Activated T-helper 17 cell treated with anti-CD3 and anti-CD28 coated beads, Interleukin-2, amount 50 U/mL, for 72 hours (primary cell): ENCODE measurements at regions not wholly inside any gene's neighbourhood (a gene's known extent, or its start where the extent isn't known, plus 50 kb on each side); places are given as distances from the start of the nearest gene placed in this dataset.

Experiments
- ATAC-seq: fragments of 150-1000 bp; cut with Tn5 transposase; replicated peaks from 2 replicates; pipeline ENCODE4 v1.10.0; 2021; ENCODE audit warnings: mild to moderate bottlenecking, moderate library complexity
- H3K27ac Mint-ChIP-seq: one replicate; pipeline ENCODE4 v1.8.0; 2022; ENCODE audit warnings: mixed read lengths
- H3K27me3 Mint-ChIP-seq: one replicate; pipeline ENCODE4 v1.8.0; 2022; ENCODE audit warnings: mixed read lengths
- H3K36me3 Mint-ChIP-seq: one replicate; pipeline ENCODE4 v1.8.0; 2022; ENCODE audit warnings: low read depth, mild to moderate bottlenecking, mixed read lengths
- H3K4me1 Mint-ChIP-seq: one replicate; pipeline ENCODE4 v1.8.0; 2022; ENCODE audit warnings: mixed read lengths
- H3K4me3 Mint-ChIP-seq: one replicate; pipeline ENCODE4 v1.8.0; 2022; ENCODE audit warnings: mild to moderate bottlenecking, mixed read lengths
- H3K9me3 Mint-ChIP-seq: one replicate; pipeline ENCODE4 v1.8.0; 2022; ENCODE audit warnings: mixed read lengths

GRCh38 chr11:115910379-115910778 lies 406.2 kb upstream of the CADM1 start:
- Mint-ChIP-seq H3K4me1 (no peaks in the 10 kb centered on the region), H3K36me3 (no peaks in the 10 kb centered on the region), H3K9me3 (peaks cover 7% of the 10 kb centered on the region), H3K27me3 (peaks cover 10% of the 10 kb centered on the region), H3K4me3 (no peak overlapping the region), H3K27ac (no peak overlapping the region)
- no peak for ATAC-seq

- Mint-ChIP-seq H3K27ac (no peak overlapping the region), H3K4me3 (no peak overlapping the region), H3K9me3 (peaks cover 12% of the 10 kb centered on the region), H3K27me3 (peaks cover 12% of the 10 kb centered on the region), H3K36me3 (no peaks in the 10 kb centered on the region), H3K4me1 (no peaks in the 10 kb centered on the region)
- no peak for ATAC-seq
Observed at GRCh38 chr11:115906171-115906570, 402.0 kb upstream of the CADM1 start.

- ATAC-seq, result no peak
- Mint-ChIP-seq H3K27me3 (peaks cover 12% of the 10 kb centered on the region), H3K9me3 (peaks cover 12% of the 10 kb centered on the region), H3K36me3 (no peaks in the 10 kb centered on the region), H3K4me1 (no peaks in the 10 kb centered on the region), H3K4me3 (no peak overlapping the region), H3K27ac (no peak overlapping the region)
Observed at GRCh38 chr11:115905341-115906000, 401.3 kb upstream of the CADM1 start.

GRCh38 chr11:115903179-115903578 lies 399.0 kb upstream of the CADM1 start:
- ATAC-seq, result no peak
- H3K4me3 Mint-ChIP-seq, result no peak overlapping the region
- peaks cover 12% of the 10 kb centered on the region for H3K9me3 Mint-ChIP-seq
- no peaks in the 10 kb centered on the region for H3K36me3 Mint-ChIP-seq
- H3K27ac Mint-ChIP-seq, result no peak overlapping the region
- H3K4me1 Mint-ChIP-seq, result no peaks in the 10 kb centered on the region
- H3K27me3 Mint-ChIP-seq, result peaks cover 12% of the 10 kb centered on the region

- H3K4me3 Mint-ChIP-seq, result no peak overlapping the region
- H3K9me3 Mint-ChIP-seq, result peaks cover 8% of the 10 kb centered on the region
- H3K4me1 Mint-ChIP-seq, result no peaks in the 10 kb centered on the region
- peaks cover 6% of the 10 kb centered on the region for H3K27me3 Mint-ChIP-seq
- no peaks in the 10 kb centered on the region for H3K36me3 Mint-ChIP-seq
- H3K27ac Mint-ChIP-seq, result no peak overlapping the region
- ATAC-seq, result no peak
Observed at GRCh38 chr11:115901069-115901468, 396.9 kb upstream of the CADM1 start.

GRCh38 chr11:115900111-115900510 lies 395.9 kb upstream of the CADM1 start:
- no peaks in the 10 kb centered on the region for H3K36me3 Mint-ChIP-seq
- H3K4me1 Mint-ChIP-seq, result no peaks in the 10 kb centered on the region
- no peak overlapping the region for H3K4me3 Mint-ChIP-seq
- peaks cover 8% of the 10 kb centered on the region for H3K9me3 Mint-ChIP-seq
- no peak overlapping the region for H3K27ac Mint-ChIP-seq
- ATAC-seq, result no peak
- peaks cover 6% of the 10 kb centered on the region for H3K27me3 Mint-ChIP-seq

- no peak overlapping the region for H3K4me3 Mint-ChIP-seq
- no peaks in the 10 kb centered on the region for H3K27me3 Mint-ChIP-seq
- no peak for ATAC-seq
- no peaks in the 10 kb centered on the region for H3K36me3 Mint-ChIP-seq
- no peaks in the 10 kb centered on the region for H3K4me1 Mint-ChIP-seq
- no peak overlapping the region for H3K27ac Mint-ChIP-seq
- H3K9me3 Mint-ChIP-seq, result no peaks in the 10 kb centered on the region
Observed at GRCh38 chr11:115897707-115898106, 393.5 kb upstream of the CADM1 start.

GRCh38 chr11:115896084-115896483 lies 391.9 kb upstream of the CADM1 start:
- Mint-ChIP-seq H3K27ac (no peak overlapping the region), H3K9me3 (no peaks in the 10 kb centered on the region), H3K36me3 (no peaks in the 10 kb centered on the region), H3K27me3 (no peaks in the 10 kb centered on the region), H3K4me3 (no peak overlapping the region), H3K4me1 (no peaks in the 10 kb centered on the region)
- no peak for ATAC-seq

GRCh38 chr11:115895594-115895993 lies 391.4 kb upstream of the CADM1 start:
- no peak overlapping the region for H3K4me3 Mint-ChIP-seq
- H3K27me3 Mint-ChIP-seq, result no peaks in the 10 kb centered on the region
- no peak overlapping the region for H3K27ac Mint-ChIP-seq
- H3K36me3 Mint-ChIP-seq, result no peaks in the 10 kb centered on the region
- H3K4me1 Mint-ChIP-seq, result no peaks in the 10 kb centered on the region
- H3K9me3 Mint-ChIP-seq, result no peaks in the 10 kb centered on the region
- no peak for ATAC-seq

GRCh38 chr11:115894176-115894575 lies 390.0 kb upstream of the CADM1 start:
- no peaks in the 10 kb centered on the region for H3K9me3 Mint-ChIP-seq
- no peaks in the 10 kb centered on the region for H3K4me1 Mint-ChIP-seq
- no peak overlapping the region for H3K27ac Mint-ChIP-seq
- no peaks in the 10 kb centered on the region for H3K36me3 Mint-ChIP-seq
- no peak overlapping the region for H3K4me3 Mint-ChIP-seq
- no peaks in the 10 kb centered on the region for H3K27me3 Mint-ChIP-seq
- ATAC-seq, result no peak

- no peak overlapping the region for H3K4me3 Mint-ChIP-seq
- no peaks in the 10 kb centered on the region for H3K4me1 Mint-ChIP-seq
- no peak overlapping the region for H3K27ac Mint-ChIP-seq
- H3K27me3 Mint-ChIP-seq, result no peaks in the 10 kb centered on the region
- ATAC-seq, result no peak
- H3K9me3 Mint-ChIP-seq, result peaks cover 1% of the 10 kb centered on the region
- no peaks in the 10 kb centered on the region for H3K36me3 Mint-ChIP-seq
Observed at GRCh38 chr11:115893461-115894099, 389.4 kb upstream of the CADM1 start.

GRCh38 chr11:115892016-115892415 lies 387.8 kb upstream of the CADM1 start:
- Mint-ChIP-seq H3K27me3 (peaks cover 3% of the 10 kb centered on the region), H3K4me1 (no peaks in the 10 kb centered on the region), H3K9me3 (peaks cover 3% of the 10 kb centered on the region), H3K36me3 (no peaks in the 10 kb centered on the region), H3K27ac (no peak overlapping the region), H3K4me3 (no peak overlapping the region)
- ATAC-seq, result no peak

- no peak for ATAC-seq
- Mint-ChIP-seq H3K9me3 (peaks cover 3% of the 10 kb centered on the region), H3K4me1 (no peaks in the 10 kb centered on the region), H3K27me3 (peaks cover 3% of the 10 kb centered on the region), H3K4me3 (no peak overlapping the region), H3K27ac (no peak overlapping the region), H3K36me3 (no peaks in the 10 kb centered on the region)
Observed at GRCh38 chr11:115891581-115891980, 387.4 kb upstream of the CADM1 start.

- no peak for ATAC-seq
- H3K4me1 Mint-ChIP-seq, result no peaks in the 10 kb centered on the region
- H3K27ac Mint-ChIP-seq, result no peak overlapping the region
- no peak overlapping the region for H3K4me3 Mint-ChIP-seq
- peaks cover 3% of the 10 kb centered on the region for H3K27me3 Mint-ChIP-seq
- no peaks in the 10 kb centered on the region for H3K36me3 Mint-ChIP-seq
- H3K9me3 Mint-ChIP-seq, result peaks cover 3% of the 10 kb centered on the region
Observed at GRCh38 chr11:115890500-115890899, 386.3 kb upstream of the CADM1 start.

GRCh38 chr11:115889712-115890111 lies 385.5 kb upstream of the CADM1 start:
- Mint-ChIP-seq H3K4me1 (no peaks in the 10 kb centered on the region), H3K4me3 (no peak overlapping the region), H3K36me3 (no peaks in the 10 kb centered on the region), H3K27me3 (peaks cover 7% of the 10 kb centered on the region), H3K9me3 (peaks cover 3% of the 10 kb centered on the region), H3K27ac (no peak overlapping the region)
- no peak for ATAC-seq
